ENCODE measurements at regions not wholly inside any gene's neighbourhood (a gene's known extent, or its start where the extent isn't known, plus 50 kb on each side); places are given as distances from the start of the nearest gene placed in this dataset.

DNA sequence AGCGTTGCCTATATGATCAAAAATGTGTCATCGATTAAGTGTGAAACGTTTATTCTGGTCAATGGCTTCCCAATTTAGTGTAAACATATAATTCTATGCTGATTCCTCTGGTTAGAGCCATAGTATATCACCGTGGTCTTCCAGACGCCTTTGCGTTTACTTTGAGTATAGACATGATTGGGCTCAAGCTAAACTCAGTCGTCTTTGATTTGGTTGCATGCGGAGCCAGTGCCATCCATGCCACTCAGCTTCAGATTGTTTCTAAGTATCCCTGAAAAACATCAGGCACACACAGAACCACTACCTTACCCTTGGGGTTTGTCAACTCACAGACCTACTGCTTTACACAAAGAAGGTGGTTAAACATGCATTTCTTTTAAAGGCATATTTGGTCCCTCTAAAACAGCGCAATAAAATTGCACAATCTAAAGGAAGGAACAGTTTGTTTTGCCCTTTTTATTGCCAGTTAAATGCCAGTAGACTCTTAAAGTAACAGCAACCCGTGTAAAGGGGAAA is 273.6 kb upstream of the KLF6 start:
- no peak for DNase-seq (ENCODE audit: low read depth, low spot score)

DNA sequence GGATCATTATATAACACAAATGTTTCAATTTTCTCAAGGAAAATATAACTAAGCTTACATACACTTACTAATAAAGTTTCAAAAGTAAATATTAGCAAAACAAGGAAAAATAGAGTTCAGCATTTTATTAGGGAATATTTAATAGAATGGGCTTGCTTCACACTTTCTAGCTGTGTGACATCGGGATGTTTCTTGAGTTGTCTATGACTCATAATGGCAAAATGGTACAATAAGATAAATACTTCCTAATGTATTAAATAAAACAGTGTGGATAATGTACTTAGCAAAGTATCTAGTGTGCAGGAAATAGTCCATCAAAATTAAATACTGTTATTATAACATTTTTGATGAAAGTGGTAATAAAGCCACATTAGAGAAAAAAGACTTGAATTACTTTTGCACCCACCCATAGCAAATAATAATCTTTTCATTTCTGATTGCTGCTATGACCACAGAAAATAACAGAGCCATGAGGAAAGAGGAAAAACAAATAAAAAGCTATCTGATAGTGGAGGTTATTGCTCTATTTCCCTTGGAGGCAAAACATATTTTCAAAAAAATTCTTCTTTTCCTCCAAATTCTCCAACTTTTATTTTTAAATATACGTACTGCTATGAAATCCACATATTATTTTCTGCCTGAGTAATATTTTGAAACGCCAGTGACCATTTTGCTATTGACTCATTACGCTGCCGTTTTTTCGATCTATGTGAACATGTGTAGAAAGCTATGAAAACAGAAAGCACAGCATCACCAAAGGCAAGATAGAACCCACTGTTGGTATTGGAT is 272.9 kb upstream of the KLF6 start:
- no peak for DNase-seq (ENCODE audit: low read depth, low spot score)

GRCh38 chr10:4057021-4057420 is 272.0 kb upstream of the KLF6 start:
- no peak for DNase-seq (ENCODE audit: low read depth, low spot score)

- DNase-seq (ENCODE audit: low read depth, low spot score), result no peak
Measured at GRCh38 chr10:4054656-4055435, 269.8 kb upstream of the KLF6 start.

GRCh38 chr10:4053940-4054339 is 268.9 kb upstream of the KLF6 start:
- no peak for DNase-seq (ENCODE audit: low read depth, low spot score)

DNA sequence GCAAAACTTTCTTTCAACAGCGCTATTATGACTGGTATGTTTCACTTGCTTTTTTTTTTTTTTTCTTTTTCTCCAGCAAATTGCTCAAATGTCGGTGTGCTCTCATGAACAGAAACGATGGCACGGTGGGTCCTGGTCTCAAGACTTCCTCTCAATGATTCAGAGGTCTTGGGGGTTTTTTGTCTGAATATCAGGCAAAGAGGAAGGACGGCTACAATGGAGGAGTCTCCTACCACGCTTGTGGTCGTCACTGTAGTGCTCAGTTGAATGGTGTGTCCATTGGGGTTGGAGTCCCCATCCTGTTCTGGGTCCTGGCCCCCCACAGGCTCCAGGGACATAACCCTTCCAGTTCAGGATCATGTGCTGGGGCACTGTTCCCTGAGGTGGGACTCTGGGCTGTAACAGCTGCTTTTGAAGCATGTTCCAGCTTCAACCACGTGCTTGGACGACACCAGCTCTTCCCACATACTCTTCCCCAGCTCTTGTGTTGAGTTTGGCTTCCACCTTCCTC is 266.7 kb upstream of the KLF6 start:
- DNase-seq (ENCODE audit: low read depth, low spot score), result no peak

DNA sequence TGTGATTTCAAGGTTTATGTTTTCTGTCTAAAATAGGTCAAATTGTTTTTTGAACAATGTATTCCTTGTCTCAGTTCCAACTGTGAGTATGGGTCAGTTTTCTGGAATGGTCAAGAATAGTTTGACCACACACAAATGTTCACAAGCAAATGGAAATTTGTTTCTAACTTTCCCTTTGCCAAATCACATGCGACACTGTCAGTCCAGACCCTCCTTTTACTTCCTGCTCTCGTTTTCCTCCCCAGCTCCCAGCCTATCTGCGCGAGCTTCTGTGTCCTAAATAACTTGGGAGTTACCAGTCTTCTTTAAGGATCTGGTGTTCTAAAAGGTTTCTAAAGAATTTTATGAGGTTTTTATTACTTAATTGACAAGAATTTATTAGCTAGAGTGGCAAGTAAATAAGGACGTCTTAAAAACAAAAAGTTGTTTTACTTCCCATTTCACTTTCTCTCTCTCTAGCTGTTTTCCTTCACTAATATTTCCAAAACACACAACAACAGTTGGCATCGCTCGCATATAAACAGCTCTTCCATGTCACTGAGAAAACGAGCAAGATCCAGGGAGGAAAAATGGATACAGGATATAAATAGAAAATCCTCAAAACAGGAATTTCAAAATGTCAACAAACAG is 266.1 kb upstream of the KLF6 start:
- DNase-seq (ENCODE audit: low read depth, low spot score), result no peak

DNA sequence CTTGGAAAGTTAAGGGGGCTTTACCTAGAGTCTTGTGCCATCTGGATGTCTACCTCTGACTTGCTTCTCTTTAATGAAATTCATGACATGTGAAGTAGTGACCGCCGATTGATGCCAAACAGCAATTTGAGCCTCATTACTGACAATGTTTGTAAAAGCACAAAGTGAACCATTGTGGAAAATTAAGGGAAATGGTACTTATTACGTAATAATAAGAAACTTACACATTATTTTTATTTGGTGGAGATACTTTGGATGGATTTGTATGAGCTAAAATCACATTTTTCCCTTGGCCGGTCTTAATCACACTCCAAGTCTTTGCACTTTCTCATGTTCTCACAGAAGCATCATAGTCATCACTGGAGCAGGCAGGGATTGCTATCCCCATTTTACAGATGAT is 265.1 kb upstream of the KLF6 start:
- DNase-seq (ENCODE audit: low read depth, low spot score), result no peak

DNA sequence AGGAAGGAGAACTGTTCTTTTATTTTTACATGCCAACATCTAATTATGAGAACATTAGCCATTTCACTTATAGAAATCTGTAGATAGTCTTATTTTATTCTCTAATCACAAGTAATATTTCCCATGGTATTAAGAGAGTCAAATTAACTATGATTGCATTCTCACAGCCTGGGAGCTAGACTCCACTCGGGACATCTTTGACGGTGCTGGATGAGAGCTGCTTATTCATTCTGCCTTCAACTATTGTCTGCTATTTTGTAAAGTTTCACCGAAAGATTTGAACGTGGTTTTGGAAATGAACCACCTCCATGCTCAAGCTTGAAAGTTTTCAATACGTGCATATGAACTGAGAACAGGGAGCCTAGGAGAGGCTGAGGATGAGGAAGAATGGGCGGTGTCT is 264.3 kb upstream of the KLF6 start:
- DNase-seq (ENCODE audit: low read depth, low spot score), result no peak

GRCh38 chr10:4048236-4048864 is 263.3 kb upstream of the KLF6 start:
- DNase-seq (ENCODE audit: low read depth, low spot score), result no peak

GRCh38 chr10:4046712-4047354 is 261.8 kb upstream of the KLF6 start:
- DNase-seq (ENCODE audit: low read depth, low spot score), result no peak

DNA sequence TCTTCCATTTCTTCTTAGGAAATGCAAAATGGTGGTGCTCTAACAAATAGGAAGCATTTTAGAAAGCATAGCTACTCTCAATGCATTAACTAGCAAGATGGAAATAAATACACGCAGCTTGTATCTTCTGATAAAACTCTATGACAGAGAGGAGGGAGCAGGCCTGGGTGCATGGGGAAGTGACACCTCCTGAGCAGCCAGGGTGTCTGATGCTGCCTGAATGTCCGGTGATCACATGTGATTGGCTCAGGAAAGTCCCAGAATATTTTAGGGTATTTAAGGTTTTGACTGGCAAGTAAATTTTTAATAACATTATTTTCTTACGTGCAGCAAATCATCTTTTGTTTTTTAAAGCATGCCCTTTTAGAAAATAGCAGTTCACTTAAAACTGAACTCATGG is 261.0 kb upstream of the KLF6 start:
- no peak for DNase-seq (ENCODE audit: low read depth, low spot score)

DNA sequence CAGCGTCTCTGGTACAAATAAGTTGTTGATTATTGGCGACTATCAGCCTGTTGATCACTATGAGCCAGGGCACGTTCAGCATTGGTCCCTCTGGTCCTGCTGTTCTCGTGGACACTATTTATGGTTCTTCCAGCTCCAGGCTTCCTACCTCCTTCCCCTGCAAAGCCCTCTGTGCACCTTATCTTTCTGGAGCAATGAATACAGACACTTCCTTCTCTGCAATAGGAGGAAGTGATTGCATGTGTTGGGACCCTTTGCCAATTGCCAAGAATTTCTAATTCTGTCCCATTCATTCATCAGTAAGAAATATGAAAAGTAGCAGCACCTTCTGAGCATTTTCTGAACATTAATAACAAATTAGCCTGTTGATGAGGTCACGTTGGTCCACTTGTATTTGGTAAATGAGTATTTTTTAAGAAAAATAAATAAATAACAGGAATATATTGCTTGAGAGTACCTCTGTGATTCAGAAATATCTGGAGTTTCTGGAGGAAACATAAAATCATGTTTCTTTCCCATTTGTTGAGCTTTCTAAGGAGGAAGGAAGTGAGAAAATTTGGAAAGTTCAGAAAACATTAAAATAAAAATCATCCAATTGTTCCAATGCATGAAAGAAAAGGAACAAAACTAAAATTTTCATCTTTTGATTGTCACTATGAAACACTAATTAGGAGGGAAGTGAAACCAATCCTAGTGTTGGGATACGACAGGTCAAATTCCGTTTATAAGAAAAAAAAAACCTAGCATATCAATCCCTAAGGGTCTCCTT is 259.1 kb upstream of the KLF6 start:
- DNase-seq (ENCODE audit: low read depth, low spot score), result no peak

DNA sequence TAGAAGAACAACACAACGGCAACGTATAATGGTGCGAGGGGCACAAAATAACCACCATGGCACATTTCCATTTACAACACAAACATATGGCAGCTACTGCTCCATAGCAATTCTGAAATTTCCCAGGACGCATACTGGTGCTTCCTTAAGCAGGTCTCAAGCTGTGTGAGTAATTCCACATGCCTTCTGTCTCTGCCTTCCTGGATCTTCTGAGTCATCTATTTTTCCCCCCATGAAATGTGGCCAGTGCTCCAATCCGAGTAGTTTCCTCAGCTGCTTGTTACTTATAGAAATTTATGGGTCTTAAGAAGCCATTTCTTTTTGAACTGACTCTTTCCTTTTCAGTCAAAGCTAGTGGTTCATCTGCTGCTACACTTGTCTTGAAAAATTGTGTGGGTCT is 256.6 kb upstream of the KLF6 start:
- DNase-seq (ENCODE audit: low read depth, low spot score), result no peak

DNA sequence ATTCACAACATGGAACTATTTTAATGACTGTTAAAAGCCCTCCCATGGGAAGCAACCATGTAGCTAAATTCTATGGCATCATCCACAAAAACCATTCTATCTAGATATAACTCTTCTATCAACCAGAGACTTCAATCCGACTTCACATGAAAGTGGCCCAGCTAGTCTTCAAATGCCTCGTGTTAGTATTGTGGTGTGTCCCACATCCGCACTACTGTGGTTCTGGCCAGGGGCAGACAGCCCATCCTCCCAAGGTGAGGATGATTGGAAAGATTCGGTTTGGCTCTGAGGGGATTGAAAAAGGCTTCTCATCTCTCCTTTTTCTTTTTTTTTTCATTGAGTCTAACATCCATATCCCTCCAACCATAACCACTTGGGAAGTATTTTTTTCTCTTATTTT is 253.0 kb upstream of the KLF6 start:
- no peak for DNase-seq (ENCODE audit: low read depth, low spot score)

GRCh38 chr10:4035599-4035945 is 250.6 kb upstream of the KLF6 start:
- no peak for DNase-seq (ENCODE audit: low read depth, low spot score)

DNA sequence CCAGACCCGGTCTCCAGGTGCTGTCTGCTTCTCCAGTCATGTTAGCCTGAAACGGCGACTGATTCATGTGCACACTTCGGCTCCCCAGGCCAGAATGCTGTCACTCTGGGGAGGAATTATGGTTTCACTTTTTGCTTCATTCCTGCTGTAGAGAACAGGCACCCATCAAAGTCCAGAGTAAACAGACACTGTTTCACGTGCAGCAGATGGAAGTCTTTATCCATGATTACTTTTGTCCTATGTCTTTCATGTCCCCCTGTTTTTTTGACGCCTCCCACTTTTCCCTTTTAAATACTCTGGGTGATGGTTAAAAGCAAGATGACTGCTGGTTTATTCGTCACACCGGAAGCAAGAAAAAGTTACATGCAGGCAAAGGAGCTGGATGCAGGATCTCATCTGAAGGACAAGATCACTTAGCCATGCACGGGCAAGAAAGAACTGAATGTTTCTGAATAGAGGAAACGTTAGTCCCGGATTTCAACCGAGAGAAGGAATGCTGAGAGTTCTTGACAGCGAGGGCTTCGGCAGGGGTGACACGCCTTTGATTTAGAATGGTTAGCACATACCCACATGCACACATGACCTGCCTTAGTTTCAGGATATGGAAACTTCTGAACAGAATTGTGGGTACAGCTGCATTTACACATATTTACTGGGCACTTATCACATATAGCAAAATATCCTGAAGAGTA is 250.0 kb upstream of the KLF6 start:
- DNase-seq (ENCODE audit: low read depth, low spot score), result no peak

DNA sequence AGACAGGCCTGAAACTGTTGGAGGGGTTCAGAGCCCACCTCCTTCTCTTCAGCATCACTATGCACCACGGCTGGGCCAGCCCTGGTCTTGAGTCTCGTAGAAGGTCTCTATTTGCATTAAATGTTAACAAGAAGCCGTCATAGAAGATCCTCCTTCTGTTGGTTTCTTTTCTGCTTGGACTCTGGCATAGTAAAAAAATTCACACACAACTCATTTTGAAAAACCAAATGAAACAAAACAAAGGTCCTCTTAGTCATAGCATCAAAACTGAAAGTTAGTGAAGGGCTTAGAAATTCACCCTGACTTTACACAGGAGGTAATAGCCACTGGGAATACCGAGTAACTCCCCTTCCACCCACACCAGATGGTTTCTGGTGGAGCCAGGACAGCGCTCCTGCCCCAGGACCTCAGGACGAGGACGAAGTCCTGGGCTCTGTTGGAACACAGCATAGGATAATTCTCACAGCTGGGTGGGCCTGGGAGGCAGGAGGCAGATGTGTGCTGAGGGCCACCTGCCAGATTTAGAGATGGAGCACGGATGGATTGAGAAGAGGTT is 248.4 kb upstream of the KLF6 start:
- DNase-seq (ENCODE audit: low read depth, low spot score), result no peak

GRCh38 chr10:4029866-4030265 is 244.9 kb upstream of the KLF6 start:
- DNase-seq (ENCODE audit: low read depth, low spot score), result no peak

Measured in activated naive CD8-positive, alpha-beta T cell treated with anti-CD3 and anti-CD28 coated beads, Interleukin-2, amount 50 U/mL, for 16 hours (primary cell).